SU-DHL-6 (cell line): ENCODE measurements at regions not wholly inside any gene's neighbourhood (a gene's known extent, or its start where the extent isn't known, plus 50 kb on each side); places are given as distances from the start of the nearest gene placed in this dataset.

Experiments
- H2AFZ ChIP-seq: fragments of 200-600 bp; sonication (generic); 2 replicates; pipeline ENCODE4 v1.6.1; 2014; ENCODE audit warnings: low read depth, mild to moderate bottlenecking, moderate library complexity, mixed read lengths, antibody characterized with exemption, low read length; ENCODE audit not compliant: severe bottlenecking
- H3F3A ChIP-seq: fragments of 200-600 bp; shearing (Covaris generic); 2 replicates; pipeline ENCODE4 v1.6.0; 2016; ENCODE audit warnings: antibody characterized with exemption, mild to moderate bottlenecking; ENCODE audit not compliant: insufficient read depth
- H3K27ac ChIP-seq: fragments of 200-600 bp; sonication (generic); 2 replicates; pipeline ENCODE4 v1.5.1; 2016; ENCODE audit warnings: low read depth, mild to moderate bottlenecking, low read length, moderate library complexity, mixed read lengths
- H3K27me3 ChIP-seq: fragments of 200-600 bp; sonication (generic), shearing (Covaris generic); 2 replicates; pipeline ENCODE4 v1.6.0; 2014; ENCODE audit warnings: mild to moderate bottlenecking, low read length
- H3K36me3 ChIP-seq: fragments of 200-600 bp; sonication (generic); 2 replicates; pipeline ENCODE4 v1.6.1; 2014; ENCODE audit warnings: mild to moderate bottlenecking, low read length, mixed read lengths
- H3K4me2 ChIP-seq: fragments of 300-600, 200-600 bp; shearing (Covaris generic), sonication (generic); 2 replicates; pipeline ENCODE4 v1.6.0; 2014; ENCODE audit warnings: low read length, low read depth, mild to moderate bottlenecking; ENCODE audit not compliant: poor library complexity, severe bottlenecking
- H3K4me3 ChIP-seq: fragments of 200-600 bp; sonication (generic); 2 replicates; pipeline ENCODE4 v1.5.1; 2014; ENCODE audit warnings: antibody characterized with exemption, low read length, mild to moderate bottlenecking, mixed read lengths; ENCODE audit not compliant: insufficient read depth, poor library complexity, severe bottlenecking
- H3K79me2 ChIP-seq: fragments of 200-600 bp; sonication (generic); 2 replicates; pipeline ENCODE4 v1.6.1; 2014; ENCODE audit warnings: mild to moderate bottlenecking, low read length, moderate library complexity; ENCODE audit not compliant: insufficient read depth
- H3K9ac ChIP-seq: fragments of 200-600 bp; sonication (generic); 2 replicates; pipeline ENCODE4 v1.7.0; 2014; ENCODE audit warnings: mild to moderate bottlenecking, low read length
- H3K9me2 ChIP-seq: fragments of 200-600 bp; sonication (generic); replicated peaks from 2 replicates; pipeline ENCODE4 v1.6.1; 2014; ENCODE audit warnings: low read length; ENCODE audit not compliant: insufficient read depth
- H3K9me3 ChIP-seq: fragments of 200-600 bp; sonication (generic); 2 replicates; pipeline ENCODE4 v1.6.1; 2014; ENCODE audit warnings: low read length, mixed read lengths; ENCODE audit not compliant: insufficient read depth
- H4K20me1 ChIP-seq: fragments of 200-600 bp; sonication (generic); 2 replicates; pipeline ENCODE4 v1.6.1; 2014; ENCODE audit warnings: low read depth, mild to moderate bottlenecking, antibody characterized with exemption, low read length, moderate library complexity, mixed read lengths
- CTCF ChIP-seq: fragments of 200-600 bp; sonication (generic); IDR thresholded peaks from one replicate; pipeline ENCODE4 v1.5.1; 2017; ENCODE audit warnings: antibody characterized with exemption, mild to moderate bottlenecking, low read length, moderate library complexity; ENCODE audit not compliant: insufficient read depth, poor library complexity, severe bottlenecking
- EZH2phosphoT487 ChIP-seq: fragments of 200-600 bp; sonication (generic), shearing (Covaris generic); conservative IDR thresholded peaks from 2 replicates; pipeline ENCODE4 v1.6.1; 2018; ENCODE audit warnings: mild to moderate bottlenecking, antibody characterized with exemption, low read length, moderate library complexity, mixed read lengths

- no peaks in the 10 kb centered on the region for H3K79me2 ChIP-seq
- H3K9ac ChIP-seq: no peak overlapping the region
- no peaks in the 10 kb centered on the region for H3F3A ChIP-seq
- H2AFZ ChIP-seq: no peak overlapping the region
- H3K27me3 ChIP-seq: no peaks in the 10 kb centered on the region
- TF ChIP-seq EZH2phosphoT487 (no peak), CTCF (no peak)
- no peak overlapping the region for H3K4me2 ChIP-seq
- no peaks in the 10 kb centered on the region for H3K9me3 ChIP-seq
- H3K27ac ChIP-seq: no peak overlapping the region
- H3K36me3 ChIP-seq: no peaks in the 10 kb centered on the region
- H3K9me2 ChIP-seq: no peaks in the 10 kb centered on the region
- no peak overlapping the region for H3K4me3 ChIP-seq
- no peaks in the 10 kb centered on the region for H4K20me1 ChIP-seq
These were observed 589.7 kb upstream of the KIRREL3 start for GRCh38 chr11:127590314-127590713.

GRCh38 chr11:127588431-127588830, 587.9 kb upstream of the KIRREL3 start:
- H3F3A ChIP-seq: no peaks in the 10 kb centered on the region

GRCh38 chr11:127587511-127587910, 586.9 kb upstream of the KIRREL3 start:
- H3K36me3 ChIP-seq: no peaks in the 10 kb centered on the region
- H3K27ac ChIP-seq: no peak overlapping the region
- no peaks in the 10 kb centered on the region for H3K9me3 ChIP-seq
- no peaks in the 10 kb centered on the region for H3K27me3 ChIP-seq
- H3K4me2 ChIP-seq: no peak overlapping the region
- H3K79me2 ChIP-seq: no peaks in the 10 kb centered on the region
- no peaks in the 10 kb centered on the region for H3K9me2 ChIP-seq
- H3F3A ChIP-seq: no peaks in the 10 kb centered on the region
- no peak overlapping the region for H2AFZ ChIP-seq
- TF ChIP-seq EZH2phosphoT487: no peak
- TF ChIP-seq CTCF: no peak
- no peak overlapping the region for H3K9ac ChIP-seq
- H4K20me1 ChIP-seq: no peaks in the 10 kb centered on the region
- H3K4me3 ChIP-seq: no peak overlapping the region

More at GRCh38 chr11:127588431-127588830, 587.9 kb upstream of the KIRREL3 start:
- Histone ChIP-seq H3K9me3 (no peaks in the 10 kb centered on the region), H3K4me3 (no peak overlapping the region), H3K9ac (no peak overlapping the region), H4K20me1 (no peaks in the 10 kb centered on the region), H2AFZ (no peak overlapping the region), H3K36me3 (no peaks in the 10 kb centered on the region), H3K27ac (no peak overlapping the region), H3K9me2 (no peaks in the 10 kb centered on the region), H3K79me2 (no peaks in the 10 kb centered on the region), H3K27me3 (no peaks in the 10 kb centered on the region), H3K4me2 (no peak overlapping the region)
- TF ChIP-seq EZH2phosphoT487: no peak
- TF ChIP-seq CTCF: no peak
